Natural killer cell (primary cell): ENCODE measurements at regions not wholly inside any gene's neighbourhood (a gene's known extent, or its start where the extent isn't known, plus 50 kb on each side); places are given as distances from the start of the nearest gene placed in this dataset.
A peak's percentile ranks its signal among the peaks of the same experiment; 100 is the strongest.

Experiments used
- ATAC-seq, 3 donors: fragments of 150-1000 bp in 2 of 3; fragments of 200-7000 bp in 1 of 3; cut with Tn5 transposase; 1 replicate in 1 of 3; 2 replicates in 2 of 3; pipeline ENCODE4 v1.10.0; 2021; ENCODE audit warnings: mild to moderate bottlenecking in 2 of 3, moderate library complexity in 2 of 3
- DNase-seq, 2 donors: peaks; one replicate each; pipeline versions ENCODE4 v3.0.0 to v3.0.0-alpha.2; 2013 to 2021; ENCODE audit warnings: mixed read lengths in 1 of 2
- H3K27ac ChIP-seq: one replicate; pipeline ENCODE4 v1.5.1; 2013; ENCODE audit warnings: mild to moderate bottlenecking, low read length
- H3K27me3 ChIP-seq: one replicate; pipeline ENCODE4 v1.6.1; 2013; ENCODE audit warnings: low read length; ENCODE audit not compliant: control insufficient read depth, insufficient read depth
- H3K36me3 ChIP-seq: one replicate; pipeline ENCODE4 v1.6.1; 2013; ENCODE audit warnings: low read length; ENCODE audit not compliant: control insufficient read depth, insufficient read depth
- H3K4me1 ChIP-seq: one replicate; pipeline ENCODE4 v1.6.1; 2013; ENCODE audit warnings: low read length; ENCODE audit not compliant: control insufficient read depth, insufficient read depth
- H3K4me3 ChIP-seq: one replicate; pipeline ENCODE4 v1.5.1; 2013; ENCODE audit warnings: low read length
- H3K9me3 ChIP-seq: one replicate; pipeline ENCODE4 v1.6.1; 2013; ENCODE audit warnings: low read length; ENCODE audit not compliant: control insufficient read depth, insufficient read depth
- H3K27ac Mint-ChIP-seq, 2 donors: one replicate each; pipeline ENCODE4 v1.8.0; 2022; ENCODE audit warnings: mild to moderate bottlenecking in 2 of 2, mixed read lengths in 2 of 2, moderate library complexity in 1 of 2
- H3K27me3 Mint-ChIP-seq, 2 donors: one replicate each; pipeline ENCODE4 v1.8.0; 2022; ENCODE audit warnings: low read depth in 2 of 2, mixed read lengths in 2 of 2
- H3K36me3 Mint-ChIP-seq: one replicate; pipeline ENCODE4 v1.8.0; 2022; ENCODE audit warnings: mixed read lengths
- H3K4me1 Mint-ChIP-seq, 2 donors: one replicate each; pipeline ENCODE4 v1.8.0; 2022; ENCODE audit warnings: mixed read lengths in 2 of 2
- H3K4me3 Mint-ChIP-seq: one replicate; pipeline ENCODE4 v1.8.0; 2022; ENCODE audit warnings: mild to moderate bottlenecking, moderate library complexity, mixed read lengths
- H3K9me3 Mint-ChIP-seq, 2 donors: one replicate each; pipeline ENCODE4 v1.8.0; 2022; ENCODE audit warnings: mixed read lengths in 2 of 2
- WGBS: methylation state at CpG from one replicate; pipeline ENCODE4 v1.1.7; 2013; ENCODE audit warnings: missing lambda C conversion rate; ENCODE audit not compliant: insufficient coverage; 5-methylcytosine and 5-hydroxymethylcytosine counted together
- intact Hi-C: fragments of 100-400 bp; cut with micrococcal nuclease; formaldehyde crosslinking; loops from one replicate; pipeline ENCODE4 v1.14.2; 2022
- TF ChIP-seq, protein P1 (sequence below): fragments of 200-600 bp; IDR thresholded peaks from one replicate; pipeline ENCODE4 v1.8.0; 2022; ENCODE audit warnings: antibody characterized with exemption

GRCh38 chr13:65268009-65268408 lies 1962.1 kb downstream of the PCDH9 start:
- Mint-ChIP-seq H3K9me3 (peaks cover 2 to 4% of the 10 kb centered on the region in 2 donors), H3K27me3 (no peaks in the 10 kb centered on the region)
- TF ChIP-seq, protein P1, sequence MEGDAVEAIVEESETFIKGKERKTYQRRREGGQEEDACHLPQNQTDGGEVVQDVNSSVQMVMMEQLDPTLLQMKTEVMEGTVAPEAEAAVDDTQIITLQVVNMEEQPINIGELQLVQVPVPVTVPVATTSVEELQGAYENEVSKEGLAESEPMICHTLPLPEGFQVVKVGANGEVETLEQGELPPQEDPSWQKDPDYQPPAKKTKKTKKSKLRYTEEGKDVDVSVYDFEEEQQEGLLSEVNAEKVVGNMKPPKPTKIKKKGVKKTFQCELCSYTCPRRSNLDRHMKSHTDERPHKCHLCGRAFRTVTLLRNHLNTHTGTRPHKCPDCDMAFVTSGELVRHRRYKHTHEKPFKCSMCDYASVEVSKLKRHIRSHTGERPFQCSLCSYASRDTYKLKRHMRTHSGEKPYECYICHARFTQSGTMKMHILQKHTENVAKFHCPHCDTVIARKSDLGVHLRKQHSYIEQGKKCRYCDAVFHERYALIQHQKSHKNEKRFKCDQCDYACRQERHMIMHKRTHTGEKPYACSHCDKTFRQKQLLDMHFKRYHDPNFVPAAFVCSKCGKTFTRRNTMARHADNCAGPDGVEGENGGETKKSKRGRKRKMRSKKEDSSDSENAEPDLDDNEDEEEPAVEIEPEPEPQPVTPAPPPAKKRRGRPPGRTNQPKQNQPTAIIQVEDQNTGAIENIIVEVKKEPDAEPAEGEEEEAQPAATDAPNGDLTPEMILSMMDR = no peak

GRCh38 chr13:65265988-65266387 lies 1964.1 kb downstream of the PCDH9 start:
- Mint-ChIP-seq H3K9me3 (peaks cover 2 to 4% of the 10 kb centered on the region in 2 donors), H3K27ac (no peak overlapping the region), H3K4me1 (peaks cover 17 to 25% of the 10 kb centered on the region in 2 donors), H3K4me3 (no peak overlapping the region), H3K27me3 (no peaks in the 10 kb centered on the region), H3K36me3 (peaks cover 8% of the 10 kb centered on the region)
- Histone ChIP-seq H3K36me3 (no peaks in the 10 kb centered on the region), H3K4me3 (no peak overlapping the region), H3K27me3 (no peaks in the 10 kb centered on the region), H3K9me3 (no peaks in the 10 kb centered on the region), H3K27ac (no peak overlapping the region), H3K4me1 (no peaks in the 10 kb centered on the region)
- ATAC-seq (no peak), DNase-seq (no peak)
- intact Hi-C loops = no loop called here
- TF ChIP-seq, protein P1 = no peak
- WGBS = 70% methylated on average over 1 of the region's 1 CpG

More at GRCh38 chr13:65268009-65268408, 1962.1 kb downstream of the PCDH9 start:
- no peak overlapping the region for H3K27ac ChIP-seq
- DNase-seq = no peak
- ATAC-seq = peak in 1 of 3 donors; percentile 54
- no peaks in the 10 kb centered on the region for H3K27me3 ChIP-seq
- Mint-ChIP-seq H3K36me3 (peaks cover 8% of the 10 kb centered on the region), H3K4me3 (no peak overlapping the region), H3K27ac (no peak overlapping the region), H3K4me1 (peaks cover 11 to 18% of the 10 kb centered on the region in 2 donors)
- intact Hi-C loops = no loop called here
- no peak overlapping the region for H3K4me3 ChIP-seq
- H3K36me3 ChIP-seq = no peaks in the 10 kb centered on the region
- H3K4me1 ChIP-seq = no peaks in the 10 kb centered on the region
- no peaks in the 10 kb centered on the region for H3K9me3 ChIP-seq

DNA sequence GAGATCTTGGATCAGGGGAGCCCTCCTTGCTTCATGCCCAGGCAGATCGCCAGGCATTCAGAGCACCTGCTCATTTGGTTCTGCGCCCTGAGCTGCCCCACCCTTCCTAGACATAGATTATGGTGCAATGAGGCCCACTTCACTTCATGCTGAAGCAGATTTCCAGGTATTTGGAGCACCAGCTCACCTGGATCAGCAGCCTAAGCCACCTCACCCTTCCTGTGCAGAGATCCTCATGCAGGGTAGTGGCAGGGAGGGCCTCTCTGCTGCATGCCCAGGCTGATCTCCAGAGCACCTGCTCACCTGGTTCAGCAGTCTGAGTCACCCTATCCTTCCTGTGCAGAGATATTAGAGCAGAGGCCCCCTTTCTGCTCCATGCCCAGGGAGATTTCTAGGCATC lies 1966.1 kb downstream of the PCDH9 start:
- Histone ChIP-seq H3K36me3 (no peaks in the 10 kb centered on the region), H3K9me3 (no peaks in the 10 kb centered on the region), H3K4me1 (no peaks in the 10 kb centered on the region), H3K27ac (no peak overlapping the region), H3K4me3 (no peak overlapping the region), H3K27me3 (no peaks in the 10 kb centered on the region)
- no peak overlapping the region for H3K4me3 Mint-ChIP-seq
- no peaks in the 10 kb centered on the region for H3K27me3 Mint-ChIP-seq
- peaks cover 2 to 4% of the 10 kb centered on the region in 2 donors for H3K9me3 Mint-ChIP-seq
- intact Hi-C loops = no loop called here
- no peak for ATAC-seq
- TF ChIP-seq, protein P1 = no peak
- H3K27ac Mint-ChIP-seq = no peak overlapping the region
- 67% methylated on average over 2 of the region's 2 CpGs for WGBS
- no peak for DNase-seq
- H3K4me1 Mint-ChIP-seq = peaks cover 18 to 26% of the 10 kb centered on the region in 2 donors
- peaks cover 8% of the 10 kb centered on the region for H3K36me3 Mint-ChIP-seq
